GM21723 (cell line): ENCODE measurements at regions not wholly inside any gene's neighbourhood (a gene's known extent, or its start where the extent isn't known, plus 50 kb on each side); places are given as distances from the start of the nearest gene placed in this dataset.

Source experiments
- ATAC-seq: cut with Tn5 transposase; IDR thresholded peaks from one replicate; pipeline ENCODE4 v1.9.1; 2021; ENCODE audit warnings: mild to moderate bottlenecking, moderate library complexity; ENCODE audit not compliant: unreplicated experiment

- no peak for ATAC-seq
Observed at GRCh38 chr4:30837131-30837539, 117.0 kb downstream of the PCDH7 start.

- no peak for ATAC-seq
Observed at GRCh38 chr4:30837861-30838260, 117.7 kb downstream of the PCDH7 start.

DNA sequence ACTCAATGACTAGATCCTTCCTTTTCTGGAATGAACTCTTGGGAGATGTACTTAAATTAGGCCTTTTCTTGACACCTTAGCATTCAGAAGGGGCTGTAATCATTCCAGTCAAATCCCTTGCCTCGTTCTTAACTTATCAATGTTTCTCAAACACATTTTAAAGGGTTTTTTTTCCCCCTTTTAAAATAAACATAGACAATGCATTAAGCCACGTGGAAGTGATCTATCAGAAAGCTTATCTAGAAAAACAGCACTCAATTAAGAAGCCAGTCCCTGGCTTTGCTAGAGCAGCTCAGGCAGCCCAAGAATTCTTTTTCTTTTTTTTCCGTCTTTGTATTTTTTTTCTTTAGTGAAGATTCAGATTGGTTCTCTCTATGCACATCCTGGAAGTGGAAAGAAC, 118.2 kb downstream of the PCDH7 start:
- no peak for ATAC-seq

GRCh38 chr4:30839583-30840520, 119.7 kb downstream of the PCDH7 start:
- no peak for ATAC-seq

DNA sequence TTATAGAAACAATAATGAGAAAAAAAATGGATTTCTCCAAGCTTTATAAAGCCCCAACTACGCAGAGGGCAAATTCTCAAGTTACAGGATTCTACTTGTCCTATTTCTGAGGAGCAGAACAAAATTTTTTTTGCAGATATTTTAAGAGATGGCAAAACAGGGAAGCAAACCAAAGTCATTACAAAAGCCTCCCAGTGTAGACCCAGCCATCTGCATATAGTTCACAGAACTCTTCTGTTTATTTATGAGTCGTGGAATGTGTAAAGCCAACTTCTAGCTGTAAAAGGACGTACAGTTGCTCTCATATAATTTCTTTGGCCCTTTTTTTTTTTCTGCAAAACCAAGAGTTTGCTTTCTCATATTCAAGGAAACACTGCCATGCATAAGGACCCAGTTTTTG, 120.4 kb downstream of the PCDH7 start:
- no peak for ATAC-seq

DNA sequence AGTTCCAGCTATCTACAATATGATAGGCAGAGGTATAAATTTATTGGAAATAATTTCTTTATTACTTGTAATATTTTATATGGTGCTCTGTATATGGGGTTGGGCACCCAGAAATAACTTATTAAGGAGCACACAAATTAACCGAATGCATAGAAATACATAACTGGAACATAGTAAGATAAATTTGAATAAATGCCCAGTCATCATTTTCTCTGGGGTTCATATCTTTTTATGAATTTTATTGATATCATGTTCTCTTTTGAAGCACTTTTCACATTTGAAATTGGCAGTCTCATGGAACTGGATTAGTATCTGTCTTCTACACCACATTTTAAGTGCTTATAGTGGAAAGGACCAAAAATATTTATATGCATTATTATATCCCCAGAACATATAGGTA, 122.0 kb downstream of the PCDH7 start:
- ATAC-seq: no peak

DNA sequence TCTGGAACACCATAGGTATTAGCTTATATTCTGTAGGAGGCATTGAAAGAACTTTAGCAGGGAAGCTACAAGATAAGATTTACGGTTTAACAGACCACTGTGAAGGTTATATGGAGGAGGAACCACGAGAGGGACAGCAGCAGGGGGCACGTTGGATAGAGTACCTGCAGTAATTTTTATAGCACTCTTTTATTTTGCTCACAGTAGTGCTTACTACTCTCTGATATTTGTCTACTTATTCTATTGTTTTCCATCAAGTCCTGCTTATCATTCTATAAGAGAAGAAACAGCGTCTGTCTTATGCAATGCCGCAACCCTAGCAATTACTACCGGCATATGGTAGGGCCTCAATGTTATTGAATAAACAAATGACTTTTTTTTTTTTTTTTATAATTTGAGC, 122.5 kb downstream of the PCDH7 start:
- ATAC-seq: no peak

GRCh38 chr4:30844861-30845582, 124.9 kb downstream of the PCDH7 start:
- ATAC-seq: no peak

- ATAC-seq: no peak
Observed at GRCh38 chr4:30847167-30847566, 127.0 kb downstream of the PCDH7 start.

DNA sequence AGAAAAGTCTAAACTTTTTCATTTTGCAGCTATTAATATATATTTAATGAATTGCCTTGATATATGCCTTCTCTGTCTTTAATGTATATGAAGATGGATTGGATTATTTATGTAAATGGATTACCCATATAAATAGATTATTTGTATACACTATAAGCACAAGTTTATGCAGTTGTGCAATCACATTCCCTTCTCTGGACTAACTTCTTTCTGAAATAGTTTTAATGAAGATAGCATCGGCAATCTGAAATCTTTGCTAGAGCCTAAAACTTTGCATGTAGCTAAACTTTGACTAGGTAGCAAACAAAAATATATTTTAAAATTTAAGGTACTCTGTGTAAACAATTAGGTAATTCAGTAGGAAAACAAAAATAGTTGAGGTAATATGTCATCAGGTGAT, 127.8 kb downstream of the PCDH7 start:
- ATAC-seq: no peak

DNA sequence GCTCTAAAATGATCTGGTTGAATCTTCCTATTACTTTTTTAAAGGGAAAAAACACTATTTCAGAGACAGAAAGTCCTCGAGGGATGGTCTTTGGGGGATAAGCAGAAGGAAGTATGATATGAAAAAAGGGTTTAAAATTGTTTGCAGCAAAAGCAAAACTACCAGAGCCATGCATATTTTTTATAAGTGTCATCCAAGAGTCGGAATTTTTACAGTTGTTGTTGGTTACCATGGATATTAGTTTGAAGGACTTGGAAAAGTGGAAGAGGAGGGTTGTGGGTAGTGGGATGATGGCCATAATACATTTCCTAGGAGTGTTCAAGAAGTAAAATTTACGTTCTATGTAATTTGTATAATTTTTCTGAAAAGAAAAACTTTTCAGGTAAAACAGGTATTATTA, 134.4 kb downstream of the PCDH7 start:
- no peak for ATAC-seq

- no peak for ATAC-seq
Observed at GRCh38 chr4:30855232-30855631, 135.1 kb downstream of the PCDH7 start.

DNA sequence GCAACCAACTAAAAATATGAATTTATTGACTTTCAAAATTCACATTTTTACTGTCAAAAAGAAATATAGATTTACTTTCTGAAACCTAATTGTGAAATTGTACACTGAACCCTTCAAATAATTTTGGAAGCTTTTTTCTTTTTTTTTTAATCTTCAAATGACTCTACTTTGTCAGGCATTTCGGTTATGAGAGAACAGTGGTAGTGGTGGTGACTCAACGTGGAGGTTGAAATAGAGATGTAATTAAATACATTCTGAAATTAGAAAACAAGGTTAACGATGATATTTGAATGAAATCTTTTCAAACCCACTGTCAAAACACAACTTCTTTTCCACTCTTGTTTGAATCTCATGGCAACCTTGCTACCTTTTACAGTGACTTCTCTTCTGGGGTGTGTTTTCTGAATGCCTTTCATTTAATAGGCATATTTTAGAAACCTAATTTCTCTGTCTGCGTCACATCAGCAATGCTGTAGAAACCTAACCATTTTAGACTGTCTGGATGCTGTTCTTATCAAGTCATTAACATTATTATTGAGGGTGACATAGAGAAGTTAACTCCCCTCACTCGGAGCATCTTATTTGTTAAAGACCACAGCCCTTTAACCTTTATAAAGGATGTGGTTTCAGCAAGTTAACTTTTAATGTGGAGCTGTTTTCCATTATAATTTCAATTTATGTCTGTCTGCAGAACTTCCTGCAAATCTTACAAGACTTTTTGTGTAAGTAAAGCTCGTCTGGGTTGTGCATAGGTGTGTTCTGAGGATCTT, 136.8 kb downstream of the PCDH7 start:
- ATAC-seq: no peak

GRCh38 chr4:30860978-30861377, 140.8 kb downstream of the PCDH7 start:
- ATAC-seq: no peak

- ATAC-seq: no peak
Observed at GRCh38 chr4:30862196-30862595, 142.0 kb downstream of the PCDH7 start.

DNA sequence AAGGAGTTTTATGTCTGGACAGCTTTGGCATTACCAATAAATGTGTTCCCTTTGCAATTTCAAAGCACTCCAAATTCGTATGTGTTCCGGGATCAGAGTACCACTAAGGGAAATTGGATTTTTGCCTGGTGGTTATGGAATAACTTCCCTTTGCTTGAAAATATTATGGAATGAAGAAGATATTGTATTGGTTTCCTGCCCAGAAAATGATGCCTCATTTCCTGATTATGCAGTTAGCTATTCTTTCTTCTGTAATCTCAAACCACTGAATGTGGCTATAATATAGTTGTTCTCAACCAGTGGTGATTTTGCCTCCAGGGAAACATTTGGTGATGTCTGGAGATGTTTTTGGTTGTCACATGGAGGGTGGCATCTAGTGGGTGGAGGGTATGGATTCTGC, 142.9 kb downstream of the PCDH7 start:
- ATAC-seq: no peak

DNA sequence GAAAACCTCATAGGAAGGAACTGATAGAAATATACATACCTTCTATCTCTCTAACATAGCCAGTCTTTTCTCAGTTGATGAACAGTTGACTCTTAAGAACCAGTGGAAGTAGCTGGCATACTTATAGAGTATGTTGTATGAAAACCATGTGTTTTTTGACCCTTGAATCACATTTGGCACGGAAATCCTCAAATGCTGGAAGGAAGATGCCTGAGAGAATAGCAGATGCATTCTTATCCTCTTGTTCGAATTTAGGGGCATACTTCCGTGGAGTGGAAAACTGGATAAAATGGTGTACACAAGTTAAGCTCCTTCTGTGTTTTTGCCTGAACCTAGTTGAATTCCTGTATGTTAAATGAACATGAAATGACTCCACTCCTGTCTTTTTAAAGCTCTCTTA, 145.5 kb downstream of the PCDH7 start:
- ATAC-seq: no peak

GRCh38 chr4:30866346-30866745, 146.2 kb downstream of the PCDH7 start:
- ATAC-seq: no peak

DNA sequence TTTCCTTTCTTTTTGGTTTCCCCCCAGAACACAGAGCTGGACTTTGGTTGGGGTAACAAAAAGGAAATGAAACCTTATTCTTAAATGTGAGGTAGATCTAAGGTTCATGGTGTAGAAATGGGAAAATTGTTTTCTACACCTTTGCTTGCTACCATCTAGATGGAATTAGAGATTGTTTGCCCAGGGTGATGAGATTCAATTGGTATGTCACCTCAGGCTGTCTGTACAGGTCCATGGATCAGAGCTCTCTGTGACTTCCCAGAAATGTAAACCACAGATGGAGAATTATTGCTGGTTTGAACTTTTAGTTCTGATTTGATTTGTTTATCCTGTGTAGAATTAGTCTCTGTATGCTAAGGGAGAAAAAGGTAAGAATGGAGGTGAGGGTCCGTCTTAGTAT, 146.7 kb downstream of the PCDH7 start:
- ATAC-seq: no peak

GRCh38 chr4:30867427-30867826, 147.3 kb downstream of the PCDH7 start:
- ATAC-seq: no peak

- no peak for ATAC-seq
Observed at GRCh38 chr4:30868111-30868895, 148.1 kb downstream of the PCDH7 start.
